ENCODE measurements at regions not wholly inside any gene's neighbourhood (a gene's known extent, or its start where the extent isn't known, plus 50 kb on each side); places are given as distances from the start of the nearest gene placed in this dataset.

DNA sequence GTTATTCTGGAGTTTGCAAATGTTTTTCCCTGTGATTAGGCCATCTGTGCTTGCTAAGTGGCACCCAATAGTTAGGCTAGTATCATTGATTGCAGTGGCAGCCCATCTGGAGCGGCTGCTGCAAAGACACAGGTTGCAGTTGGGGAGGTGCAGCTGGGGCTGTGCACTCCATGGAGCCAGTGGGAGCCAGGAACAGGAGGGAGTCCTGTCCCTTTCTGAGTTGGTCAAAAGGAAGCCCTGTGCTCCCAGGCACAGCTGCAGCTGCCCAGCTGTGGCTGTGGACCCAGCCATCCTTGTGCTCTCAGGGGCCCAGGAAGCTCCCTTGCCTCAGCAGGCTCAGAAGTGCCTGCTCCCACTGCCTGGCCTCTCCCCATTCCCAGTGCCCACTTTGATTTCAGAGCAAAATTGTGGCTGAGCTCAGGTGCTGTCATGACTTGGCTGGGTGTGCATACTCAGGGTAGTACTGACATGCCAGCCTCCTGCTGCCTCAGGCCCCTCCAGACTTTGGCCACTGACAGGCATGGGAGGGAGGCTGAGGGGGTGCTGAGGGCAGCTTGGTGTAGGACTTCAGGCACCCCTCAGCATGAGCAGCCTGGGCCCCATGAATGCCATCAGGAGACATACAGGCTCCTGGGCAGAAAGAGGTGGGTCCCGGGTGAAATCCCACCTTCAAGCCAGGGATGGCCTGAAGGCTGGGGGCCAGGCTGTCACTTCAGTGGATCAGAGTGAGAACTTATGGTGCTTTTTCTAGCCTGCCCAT lies 270.6 kb downstream of the PCDH20 start:
- TF ChIP-seq, protein P1, sequence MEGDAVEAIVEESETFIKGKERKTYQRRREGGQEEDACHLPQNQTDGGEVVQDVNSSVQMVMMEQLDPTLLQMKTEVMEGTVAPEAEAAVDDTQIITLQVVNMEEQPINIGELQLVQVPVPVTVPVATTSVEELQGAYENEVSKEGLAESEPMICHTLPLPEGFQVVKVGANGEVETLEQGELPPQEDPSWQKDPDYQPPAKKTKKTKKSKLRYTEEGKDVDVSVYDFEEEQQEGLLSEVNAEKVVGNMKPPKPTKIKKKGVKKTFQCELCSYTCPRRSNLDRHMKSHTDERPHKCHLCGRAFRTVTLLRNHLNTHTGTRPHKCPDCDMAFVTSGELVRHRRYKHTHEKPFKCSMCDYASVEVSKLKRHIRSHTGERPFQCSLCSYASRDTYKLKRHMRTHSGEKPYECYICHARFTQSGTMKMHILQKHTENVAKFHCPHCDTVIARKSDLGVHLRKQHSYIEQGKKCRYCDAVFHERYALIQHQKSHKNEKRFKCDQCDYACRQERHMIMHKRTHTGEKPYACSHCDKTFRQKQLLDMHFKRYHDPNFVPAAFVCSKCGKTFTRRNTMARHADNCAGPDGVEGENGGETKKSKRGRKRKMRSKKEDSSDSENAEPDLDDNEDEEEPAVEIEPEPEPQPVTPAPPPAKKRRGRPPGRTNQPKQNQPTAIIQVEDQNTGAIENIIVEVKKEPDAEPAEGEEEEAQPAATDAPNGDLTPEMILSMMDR (IDR thresholded peaks at IDR 0.05; ENCODE audit: low read depth, low read length, poor library complexity, severe bottlenecking) = no peak
- TF ChIP-seq EZH2phosphoT487 (IDR thresholded peaks at IDR 0.05; ENCODE audit: borderline replicate concordance, low read length) = no peak

All from DOHH2 (cell line).